PC-3 (cell line): ENCODE measurements at regions not wholly inside any gene's neighbourhood (a gene's known extent, or its start where the extent isn't known, plus 50 kb on each side); places are given as distances from the start of the nearest gene placed in this dataset.

Source experiments
- ATAC-seq: fragments of 200-7000 bp; cut with Tn5 transposase; 2 replicates; pipeline ENCODE4 v1.9.1; 2020; ENCODE audit warnings: mild to moderate bottlenecking, moderate library complexity
- BruUV-seq: library from RNA; stranded (reverse); fragments of 400-500 nt; replicated peaks from 2 replicates; lab custom pipeline; 2021; lab: Mats Ljungman, UMichigan
- CTCF ChIA-PET: fragments of 300-600 bp; sonication (Branson Sonifier 250); formaldehyde crosslinking; loops from one replicate; lab custom pipeline; 2022; ENCODE audit warnings: antibody characterized with exemption; lab: Charles Lee
- POLR2A ChIA-PET: fragments of 300-600 bp; sonication (Branson Sonifier 250); formaldehyde crosslinking; loops from one replicate; lab custom pipeline; 2022; ENCODE audit warnings: antibody characterized with exemption; ENCODE audit not compliant: unreplicated experiment; lab: Charles Lee
- DNase-seq: peaks from one replicate; pipeline ENCODE4 v3.0.0-alpha.2; 2015
- H2AFZ ChIP-seq: fragments of 300-600 bp; sonication (generic); 2 replicates; pipeline ENCODE4 v1.6.0; 2016; ENCODE audit warnings: antibody characterized with exemption, low read length
- H3F3A ChIP-seq: fragments of 300-600 bp; sonication (generic); one replicate; pipeline ENCODE4 v1.6.0; 2017; ENCODE audit warnings: antibody characterized with exemption, low read length, control low read depth, mild to moderate bottlenecking; ENCODE audit not compliant: unreplicated experiment
- H3K27ac ChIP-seq: fragments of 300-600 bp; sonication (generic); 2 replicates; pipeline ENCODE4 v1.5.1; 2016; ENCODE audit warnings: mild to moderate bottlenecking, low read length
- H3K27me3 ChIP-seq: fragments of 300-600 bp; sonication (generic); 2 replicates; pipeline ENCODE4 v1.6.1; 2016; ENCODE audit warnings: low read length, mixed read lengths
- H3K36me3 ChIP-seq: fragments of 300-600 bp; sonication (generic); 2 replicates; pipeline ENCODE4 v1.6.1; 2016; ENCODE audit warnings: low read depth, mixed run types, low read length, mixed read lengths
- H3K4me1 ChIP-seq: fragments of 300-600 bp; sonication (generic); 2 replicates; pipeline ENCODE4 v1.5.1; 2016; ENCODE audit warnings: low read length; ENCODE audit not compliant: insufficient read depth
- H3K4me2 ChIP-seq: fragments of 300-600 bp; sonication (generic); 2 replicates; pipeline ENCODE4 v1.6.0; 2016; ENCODE audit warnings: low read length
- H3K4me3 ChIP-seq: fragments of 300-600 bp; sonication (generic); 2 replicates; pipeline ENCODE4 v1.5.1; 2016; ENCODE audit warnings: mild to moderate bottlenecking, low read length, mixed read lengths
- H3K79me2 ChIP-seq: fragments of 300-600 bp; sonication (generic); 2 replicates; pipeline ENCODE4 v1.6.1; 2017; ENCODE audit warnings: low read length, mixed read lengths
- H3K9ac ChIP-seq: fragments of 300-600 bp; sonication (generic); 2 replicates; pipeline ENCODE4 v1.6.0; 2016; ENCODE audit warnings: mild to moderate bottlenecking, low read length
- H3K9me2 ChIP-seq: fragments of 300-600 bp; sonication (generic); replicated peaks from 2 replicates; pipeline ENCODE4 v1.6.1; 2016; ENCODE audit warnings: mixed run types, low read length, mixed read lengths
- H3K9me3 ChIP-seq: fragments of 300-600 bp; sonication (generic); 2 replicates; pipeline ENCODE4 v1.6.1; 2016; ENCODE audit warnings: low read length, mixed read lengths
- H4K20me1 ChIP-seq: fragments of 300-600 bp; sonication (generic); 2 replicates; pipeline ENCODE4 v1.6.1; 2016; ENCODE audit warnings: low read length, mixed read lengths
- EZH2 ChIP-seq: fragments of 300-600 bp; sonication (generic); IDR thresholded peaks from one replicate; pipeline ENCODE4 v1.6.1; 2017; ENCODE audit warnings: antibody characterized with exemption, mild to moderate bottlenecking, low read length; ENCODE audit not compliant: unreplicated experiment
- EZH2phosphoT487 ChIP-seq: fragments of 300-600 bp; sonication (generic); IDR thresholded peaks from 2 replicates; pipeline ENCODE4 v1.6.1; 2018; ENCODE audit warnings: mild to moderate bottlenecking, antibody characterized with exemption, low read length, borderline replicate concordance
- intact Hi-C: fragments of 100-400 bp; cut with micrococcal nuclease; formaldehyde crosslinking; loops from 2 replicates; pipeline ENCODE4 v1.9.0; 2023
- TF ChIP-seq, protein P1 (sequence below): fragments of 300-600 bp; sonication (generic); conservative IDR thresholded peaks from 2 replicates; pipeline ENCODE4 v1.5.1; 2017; ENCODE audit warnings: antibody characterized with exemption, low read depth, mild to moderate bottlenecking, low read length

GRCh38 chr4:181593703-181594102 lies 649.5 kb upstream of the TENM3 start:
- Histone ChIP-seq H3K27me3 (no peaks in the 10 kb centered on the region), H3K4me2 (no peak overlapping the region), H3F3A (no peaks in the 10 kb centered on the region), H3K4me1 (no peaks in the 10 kb centered on the region), H3K27ac (no peak overlapping the region), H3K4me3 (no peak overlapping the region), H2AFZ (no peak overlapping the region), H3K9me2 (no peaks in the 10 kb centered on the region), H3K9ac (no peak overlapping the region), H3K9me3 (no peaks in the 10 kb centered on the region), H3K36me3 (no peaks in the 10 kb centered on the region), H3K79me2 (no peaks in the 10 kb centered on the region), H4K20me1 (no peaks in the 10 kb centered on the region)
- ATAC-seq: no peak
- ChIA-PET POLR2A (no interaction called here), CTCF (no interaction called here)
- DNase-seq: no peak
- no TSS peak for BruUV-seq
- TF ChIP-seq, protein P1, sequence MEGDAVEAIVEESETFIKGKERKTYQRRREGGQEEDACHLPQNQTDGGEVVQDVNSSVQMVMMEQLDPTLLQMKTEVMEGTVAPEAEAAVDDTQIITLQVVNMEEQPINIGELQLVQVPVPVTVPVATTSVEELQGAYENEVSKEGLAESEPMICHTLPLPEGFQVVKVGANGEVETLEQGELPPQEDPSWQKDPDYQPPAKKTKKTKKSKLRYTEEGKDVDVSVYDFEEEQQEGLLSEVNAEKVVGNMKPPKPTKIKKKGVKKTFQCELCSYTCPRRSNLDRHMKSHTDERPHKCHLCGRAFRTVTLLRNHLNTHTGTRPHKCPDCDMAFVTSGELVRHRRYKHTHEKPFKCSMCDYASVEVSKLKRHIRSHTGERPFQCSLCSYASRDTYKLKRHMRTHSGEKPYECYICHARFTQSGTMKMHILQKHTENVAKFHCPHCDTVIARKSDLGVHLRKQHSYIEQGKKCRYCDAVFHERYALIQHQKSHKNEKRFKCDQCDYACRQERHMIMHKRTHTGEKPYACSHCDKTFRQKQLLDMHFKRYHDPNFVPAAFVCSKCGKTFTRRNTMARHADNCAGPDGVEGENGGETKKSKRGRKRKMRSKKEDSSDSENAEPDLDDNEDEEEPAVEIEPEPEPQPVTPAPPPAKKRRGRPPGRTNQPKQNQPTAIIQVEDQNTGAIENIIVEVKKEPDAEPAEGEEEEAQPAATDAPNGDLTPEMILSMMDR: no peak
- TF ChIP-seq EZH2phosphoT487: no peak
- TF ChIP-seq EZH2: no peak
- intact Hi-C loops: no loop called here

DNA sequence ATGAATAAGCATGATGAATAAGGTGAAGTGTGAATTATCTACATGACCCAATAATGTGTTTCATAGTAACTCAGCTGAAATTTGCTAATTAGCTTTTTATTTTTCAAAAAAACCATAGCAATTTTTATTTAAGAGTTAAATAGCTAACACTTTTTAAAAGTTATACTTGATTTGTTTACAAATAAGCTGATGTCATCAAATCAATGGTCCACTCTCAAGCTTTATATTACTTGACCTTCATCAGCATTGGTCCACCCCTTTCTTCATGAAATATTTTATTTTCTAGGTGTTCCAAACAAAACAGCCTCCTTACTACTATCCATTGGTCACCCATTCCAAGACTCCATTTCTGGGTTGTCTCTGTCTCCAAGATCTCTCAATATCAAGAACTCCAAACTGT lies 649.0 kb upstream of the TENM3 start:
- no TSS peak for BruUV-seq
- no peak for ATAC-seq
- POLR2A ChIA-PET: no interaction called here
- CTCF ChIA-PET: no interaction called here
- H4K20me1 ChIP-seq: no peaks in the 10 kb centered on the region
- H3K9me3 ChIP-seq: no peaks in the 10 kb centered on the region
- no peaks in the 10 kb centered on the region for H3K27me3 ChIP-seq
- TF ChIP-seq, protein P1: no peak
- TF ChIP-seq EZH2 (no peak), EZH2phosphoT487 (no peak)
- no peaks in the 10 kb centered on the region for H3K4me1 ChIP-seq
- intact Hi-C loops: no loop called here
- no peak overlapping the region for H3K27ac ChIP-seq
- H3K4me3 ChIP-seq: no peak overlapping the region
- H3K9ac ChIP-seq: no peak overlapping the region
- DNase-seq: no peak
- H2AFZ ChIP-seq: no peak overlapping the region
- no peaks in the 10 kb centered on the region for H3K36me3 ChIP-seq
- H3K79me2 ChIP-seq: no peaks in the 10 kb centered on the region
- no peaks in the 10 kb centered on the region for H3F3A ChIP-seq
- no peak overlapping the region for H3K4me2 ChIP-seq
- no peaks in the 10 kb centered on the region for H3K9me2 ChIP-seq

GRCh38 chr4:181595716-181596115 lies 647.5 kb upstream of the TENM3 start:
- Histone ChIP-seq H2AFZ (no peak overlapping the region), H3K4me2 (no peak overlapping the region), H3F3A (no peaks in the 10 kb centered on the region), H3K79me2 (no peaks in the 10 kb centered on the region), H3K4me1 (no peaks in the 10 kb centered on the region), H3K4me3 (no peak overlapping the region), H4K20me1 (no peaks in the 10 kb centered on the region), H3K9me2 (no peaks in the 10 kb centered on the region), H3K9me3 (no peaks in the 10 kb centered on the region), H3K27me3 (no peaks in the 10 kb centered on the region), H3K27ac (no peak overlapping the region), H3K36me3 (no peaks in the 10 kb centered on the region), H3K9ac (no peak overlapping the region)
- TF ChIP-seq EZH2phosphoT487 (no peak), EZH2 (no peak)
- TF ChIP-seq, protein P1: no peak
- CTCF ChIA-PET: no interaction called here
- DNase-seq (no peak), ATAC-seq (no peak)
- POLR2A ChIA-PET: no interaction called here
- no TSS peak for BruUV-seq
- intact Hi-C loops: no loop called here
